Left ventricle myocardium inferior (tissue), 1 donor: ENCODE measurements at regions not wholly inside any gene's neighbourhood (a gene's known extent, or its start where the extent isn't known, plus 50 kb on each side); places are given as distances from the start of the nearest gene placed in this dataset.

Experiments
- DNase-seq: peaks from one replicate; pipeline ENCODE4 v3.0.0-alpha.2; 2020
- H3K27ac ChIP-seq: fragments of 200-600 bp; replicated peaks from 2 replicates; pipeline ENCODE4 v1.8.0; 2021
- H3K27me3 ChIP-seq: fragments of 200-600 bp; 2 replicates; pipeline ENCODE4 v1.8.0; 2021; ENCODE audit warnings: low read depth
- H3K36me3 ChIP-seq: fragments of 200-600 bp; 2 replicates; pipeline ENCODE4 v1.8.0; 2021
- H3K4me1 ChIP-seq: fragments of 200-600 bp; 2 replicates; pipeline ENCODE4 v1.8.0; 2021
- H3K4me3 ChIP-seq: fragments of 200-600 bp; 2 replicates; pipeline ENCODE4 v1.8.0; 2021; ENCODE audit warnings: mild to moderate bottlenecking, moderate library complexity
- H3K9me3 ChIP-seq: fragments of 200-600 bp; replicated peaks from 2 replicates; pipeline ENCODE4 v1.8.0; 2021
- CTCF ChIP-seq: fragments of 200-600 bp; IDR thresholded peaks from 2 replicates; pipeline ENCODE4 v1.8.0; 2021; ENCODE audit warnings: antibody characterized with exemption, mild to moderate bottlenecking, borderline replicate concordance
- intact Hi-C: fragments of 100-400 bp; cut with micrococcal nuclease; formaldehyde crosslinking; loops from one replicate; pipeline ENCODE4 v1.11.0; 2022
- donor health status: DM: no; HTN: yes; CAD: no; lungs with severe emphysema.

- no peak overlapping the region for H3K27ac ChIP-seq
- peaks cover 6% of the 10 kb centered on the region for H3K9me3 ChIP-seq
- no peaks in the 10 kb centered on the region for H3K36me3 ChIP-seq
- DNase-seq = no peak
- peaks cover 30% of the 10 kb centered on the region for H3K27me3 ChIP-seq
- H3K4me1 ChIP-seq = no peaks in the 10 kb centered on the region
- no peak for TF ChIP-seq CTCF
- intact Hi-C loops = no loop called here
- H3K4me3 ChIP-seq = no peak overlapping the region
These were observed 163.6 kb upstream of the HNRNPA3 start for GRCh38 chr2:177048981-177049380.

GRCh38 chr2:177051278-177051677, 161.3 kb upstream of the HNRNPA3 start:
- intact Hi-C loops = no loop called here
- TF ChIP-seq CTCF = no peak
- peaks cover 6% of the 10 kb centered on the region for H3K9me3 ChIP-seq
- H3K4me1 ChIP-seq = no peaks in the 10 kb centered on the region
- H3K4me3 ChIP-seq = no peak overlapping the region
- no peak overlapping the region for H3K27ac ChIP-seq
- H3K27me3 ChIP-seq = peaks cover 13% of the 10 kb centered on the region
- no peak for DNase-seq
- no peaks in the 10 kb centered on the region for H3K36me3 ChIP-seq

DNA sequence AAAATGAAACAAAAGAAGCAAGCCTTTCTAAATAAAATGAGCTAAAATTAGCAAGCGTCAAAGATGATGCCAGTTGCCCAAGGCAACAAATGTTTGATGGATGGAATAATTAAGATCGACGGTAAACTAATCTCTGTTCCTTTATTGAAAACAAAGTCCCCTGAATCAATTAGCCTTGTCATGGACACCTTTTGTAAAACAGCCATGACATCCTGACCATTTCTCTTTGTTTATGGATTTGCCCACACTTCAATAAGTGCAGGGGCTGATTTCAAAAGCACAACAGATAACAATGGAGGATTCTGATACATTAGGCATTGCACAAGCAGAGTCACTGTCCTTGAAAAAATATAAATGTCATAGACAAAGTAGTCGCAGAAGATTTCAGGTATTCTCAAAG, 160.1 kb upstream of the HNRNPA3 start:
- no peak for TF ChIP-seq CTCF
- Histone ChIP-seq H3K27me3 (peaks cover 6% of the 10 kb centered on the region), H3K27ac (no peak overlapping the region), H3K36me3 (no peaks in the 10 kb centered on the region), H3K9me3 (peaks cover 4% of the 10 kb centered on the region), H3K4me1 (no peaks in the 10 kb centered on the region), H3K4me3 (no peak overlapping the region)
- no peak for DNase-seq
- intact Hi-C loops = no loop called here

GRCh38 chr2:177053038-177053437, 159.6 kb upstream of the HNRNPA3 start:
- Histone ChIP-seq H3K4me3 (no peak overlapping the region), H3K27ac (no peak overlapping the region), H3K36me3 (no peaks in the 10 kb centered on the region), H3K27me3 (peaks cover 6% of the 10 kb centered on the region), H3K9me3 (no peaks in the 10 kb centered on the region), H3K4me1 (no peaks in the 10 kb centered on the region)
- DNase-seq = no peak
- TF ChIP-seq CTCF = no peak
- intact Hi-C loops = no loop called here

DNA sequence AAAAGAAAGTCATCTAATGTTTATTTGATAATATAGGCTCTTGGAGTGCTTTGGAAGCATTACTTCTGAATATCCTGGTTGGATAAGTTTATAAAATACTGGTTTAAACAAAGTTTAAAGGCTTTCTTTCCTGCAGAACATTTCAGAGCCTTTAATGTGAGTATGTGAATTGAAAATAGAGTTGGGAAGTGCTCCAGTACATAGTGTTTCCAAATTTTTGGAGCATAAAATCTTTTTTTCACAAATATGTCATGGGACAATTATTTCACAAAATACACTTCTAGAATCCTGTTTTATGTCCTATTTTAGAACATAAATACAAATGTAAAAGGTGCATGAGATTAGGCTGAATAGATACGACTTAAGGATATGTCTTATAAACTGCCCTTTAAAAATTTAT, 158.9 kb upstream of the HNRNPA3 start:
- intact Hi-C loops = no loop called here
- peaks cover 5% of the 10 kb centered on the region for H3K27me3 ChIP-seq
- no peaks in the 10 kb centered on the region for H3K4me1 ChIP-seq
- TF ChIP-seq CTCF = no peak
- no peak for DNase-seq
- no peak overlapping the region for H3K27ac ChIP-seq
- no peaks in the 10 kb centered on the region for H3K36me3 ChIP-seq
- no peak overlapping the region for H3K4me3 ChIP-seq
- H3K9me3 ChIP-seq = no peaks in the 10 kb centered on the region

DNA sequence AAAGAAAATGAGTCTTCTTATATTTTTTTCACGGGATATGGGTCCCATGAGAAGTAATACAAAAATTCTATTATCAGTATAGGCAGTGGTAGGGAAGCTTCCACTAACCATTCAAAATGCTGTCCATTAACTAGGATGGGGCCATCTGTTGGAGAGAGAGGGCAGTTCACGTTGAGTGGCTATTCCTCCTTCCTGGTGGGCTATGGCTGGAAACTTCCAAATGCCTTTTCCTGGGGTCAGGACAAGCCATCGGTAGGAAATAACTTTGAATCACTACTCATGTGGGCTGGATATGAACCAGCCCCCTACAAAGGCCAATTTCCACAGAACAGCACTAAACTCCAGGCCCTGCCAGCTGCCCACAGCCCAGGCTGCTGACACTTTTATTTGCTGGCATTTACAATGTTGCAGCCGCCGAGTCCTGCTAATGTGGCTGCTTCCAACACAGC, 156.1 kb upstream of the HNRNPA3 start:
- Histone ChIP-seq H3K4me1 (no peaks in the 10 kb centered on the region), H3K9me3 (no peaks in the 10 kb centered on the region), H3K36me3 (no peaks in the 10 kb centered on the region), H3K27me3 (peaks cover 6% of the 10 kb centered on the region), H3K27ac (no peak overlapping the region), H3K4me3 (no peak overlapping the region)
- intact Hi-C loops = no loop called here
- no peak for DNase-seq
- no peak for TF ChIP-seq CTCF
